Fibroblast of lung (primary cell): ENCODE measurements at regions not wholly inside any gene's neighbourhood (a gene's known extent, or its start where the extent isn't known, plus 50 kb on each side); places are given as distances from the start of the nearest gene placed in this dataset.

Experiments used
- DNase-seq, 2 donors: peaks; one replicate each; pipeline versions ENCODE4 v3.0.0 to v3.0.0-alpha.2; 2010; ENCODE audit warnings: low read depth in 2 of 2
- H2AFZ ChIP-seq: 2 replicates; pipeline ENCODE4 v1.5.1; 2012; ENCODE audit warnings: low read length, control low read depth, inconsistent platforms
- H3K27ac ChIP-seq: 2 replicates; pipeline ENCODE4 v1.5.1; 2011; ENCODE audit warnings: low read length, control low read depth; ENCODE audit not compliant: insufficient read depth
- H3K27me3 ChIP-seq: 2 replicates; pipeline ENCODE4 v1.5.1; 2011; ENCODE audit warnings: mild to moderate bottlenecking, low read length; ENCODE audit not compliant: control insufficient read depth, insufficient read depth
- H3K36me3 ChIP-seq: 2 replicates; pipeline ENCODE4 v1.5.1; 2011; ENCODE audit warnings: low read length; ENCODE audit not compliant: control insufficient read depth, insufficient read depth
- H3K4me1 ChIP-seq: 2 replicates; pipeline ENCODE4 v1.5.1; 2011; ENCODE audit warnings: low read length; ENCODE audit not compliant: control insufficient read depth, insufficient read depth; ENCODE audit errors: extremely low read depth
- H3K4me2 ChIP-seq: 2 replicates; pipeline ENCODE4 v1.5.1; 2011; ENCODE audit warnings: low read length, control low read depth; ENCODE audit not compliant: insufficient read depth; ENCODE audit errors: extremely low read depth
- H3K4me3 ChIP-seq, 4 experiments: fragments of 200-600 bp in 1 of 4; sonication (generic) in 1 of 4; replicated peaks in 1 of 4; 2 replicates each; pipeline ENCODE4 v1.5.1; 2011 to 2016; ENCODE audit warnings: low read length in 4 of 4, low read depth in 3 of 4, mild to moderate bottlenecking in 3 of 4, control low read depth in 2 of 4, inconsistent platforms in 1 of 4, mixed read lengths in 1 of 4; ENCODE audit not compliant: insufficient read depth in 1 of 4; ENCODE audit errors: control extremely low read depth in 1 of 4
- H3K79me2 ChIP-seq: 2 replicates; pipeline ENCODE4 v1.5.1; 2012; ENCODE audit warnings: mild to moderate bottlenecking, low read length, inconsistent platforms; ENCODE audit not compliant: control insufficient read depth, insufficient read depth
- H3K9ac ChIP-seq: 2 replicates; pipeline ENCODE4 v1.5.1; 2011; ENCODE audit warnings: mild to moderate bottlenecking, low read length, control low read depth; ENCODE audit not compliant: insufficient read depth
- H3K9me3 ChIP-seq: 2 replicates; pipeline ENCODE4 v1.5.1; 2012; ENCODE audit warnings: low read depth, low read length; ENCODE audit not compliant: control insufficient read depth, insufficient read depth
- H4K20me1 ChIP-seq: 2 replicates; pipeline ENCODE4 v1.5.1; 2011; ENCODE audit warnings: low read length; ENCODE audit not compliant: control insufficient read depth, insufficient read depth; ENCODE audit errors: extremely low read depth
- EZH2 ChIP-seq: IDR thresholded peaks from 2 replicates; pipeline ENCODE4 v1.5.1; 2012; ENCODE audit warnings: low read length, control low read depth, mild to moderate bottlenecking; ENCODE audit errors: missing control alignments
- TF ChIP-seq, protein P1 (sequence below), 2 donors: IDR thresholded peaks in 1 of 2; conservative IDR thresholded peaks in 1 of 2; 1 replicate in 1 of 2; 2 replicates in 1 of 2; pipeline ENCODE4 v1.5.1; 2011 to 2012; ENCODE audit warnings: low read length in 2 of 2, control low read depth in 1 of 2, inconsistent platforms in 1 of 2, low read depth in 1 of 2, mild to moderate bottlenecking in 1 of 2

DNA sequence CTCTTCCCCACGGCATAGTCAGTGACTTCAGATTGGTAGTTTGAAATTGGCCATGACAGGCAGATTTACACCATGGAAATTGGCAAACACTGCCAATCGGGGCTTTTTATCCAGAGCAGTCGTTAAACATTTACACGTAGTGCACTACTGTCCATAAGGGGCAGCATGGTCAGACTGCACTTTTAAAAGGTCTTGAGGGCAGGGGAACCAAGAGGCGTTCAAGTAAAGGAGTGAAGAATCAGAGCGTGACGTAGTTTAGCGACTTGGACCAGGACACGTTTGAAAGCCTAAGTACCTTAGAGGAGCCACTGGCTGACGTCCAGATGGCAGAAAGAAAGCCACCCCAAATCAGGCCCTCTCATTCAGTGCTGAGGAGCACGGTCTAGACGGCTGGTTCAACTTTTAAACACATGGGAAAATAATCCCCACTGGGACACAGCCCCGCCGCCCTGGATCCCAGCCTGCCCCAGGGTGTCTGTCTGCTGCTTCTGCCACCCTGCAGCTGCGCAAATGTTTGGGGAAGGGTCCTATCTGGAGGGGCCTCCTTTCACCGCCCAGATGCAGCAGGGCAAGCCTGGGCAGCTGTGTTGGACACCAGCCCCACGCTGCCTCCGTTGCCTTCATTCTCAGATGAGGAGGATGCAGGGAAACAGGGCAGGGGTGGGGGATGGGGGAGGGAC lies 52.5 kb upstream of the PPP2R5C start:
- no peak for TF ChIP-seq EZH2
- TF ChIP-seq, protein P1, sequence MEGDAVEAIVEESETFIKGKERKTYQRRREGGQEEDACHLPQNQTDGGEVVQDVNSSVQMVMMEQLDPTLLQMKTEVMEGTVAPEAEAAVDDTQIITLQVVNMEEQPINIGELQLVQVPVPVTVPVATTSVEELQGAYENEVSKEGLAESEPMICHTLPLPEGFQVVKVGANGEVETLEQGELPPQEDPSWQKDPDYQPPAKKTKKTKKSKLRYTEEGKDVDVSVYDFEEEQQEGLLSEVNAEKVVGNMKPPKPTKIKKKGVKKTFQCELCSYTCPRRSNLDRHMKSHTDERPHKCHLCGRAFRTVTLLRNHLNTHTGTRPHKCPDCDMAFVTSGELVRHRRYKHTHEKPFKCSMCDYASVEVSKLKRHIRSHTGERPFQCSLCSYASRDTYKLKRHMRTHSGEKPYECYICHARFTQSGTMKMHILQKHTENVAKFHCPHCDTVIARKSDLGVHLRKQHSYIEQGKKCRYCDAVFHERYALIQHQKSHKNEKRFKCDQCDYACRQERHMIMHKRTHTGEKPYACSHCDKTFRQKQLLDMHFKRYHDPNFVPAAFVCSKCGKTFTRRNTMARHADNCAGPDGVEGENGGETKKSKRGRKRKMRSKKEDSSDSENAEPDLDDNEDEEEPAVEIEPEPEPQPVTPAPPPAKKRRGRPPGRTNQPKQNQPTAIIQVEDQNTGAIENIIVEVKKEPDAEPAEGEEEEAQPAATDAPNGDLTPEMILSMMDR (conservative IDR thresholded peaks at IDR 0.05 in 1 of 2, IDR thresholded peaks at IDR 0.05 in 1 of 2; ENCODE audit: low read depth in 1 of 2, low read length in 2 of 2), result no peak
- H3K27me3 ChIP-seq, result peaks cover 6% of the 10 kb centered on the region
- H3K27ac ChIP-seq, result no peak overlapping the region
- H3K4me2 ChIP-seq, result no peak overlapping the region
- no peak overlapping the region for H2AFZ ChIP-seq
- H4K20me1 ChIP-seq, result no peaks in the 10 kb centered on the region
- no peaks in the 10 kb centered on the region for H3K4me1 ChIP-seq
- no peak overlapping the region for H3K4me3 ChIP-seq
- H3K79me2 ChIP-seq, result no peaks in the 10 kb centered on the region
- DNase-seq, result no peak
- no peak overlapping the region for H3K9ac ChIP-seq
- H3K36me3 ChIP-seq, result no peaks in the 10 kb centered on the region
- no peaks in the 10 kb centered on the region for H3K9me3 ChIP-seq

DNA sequence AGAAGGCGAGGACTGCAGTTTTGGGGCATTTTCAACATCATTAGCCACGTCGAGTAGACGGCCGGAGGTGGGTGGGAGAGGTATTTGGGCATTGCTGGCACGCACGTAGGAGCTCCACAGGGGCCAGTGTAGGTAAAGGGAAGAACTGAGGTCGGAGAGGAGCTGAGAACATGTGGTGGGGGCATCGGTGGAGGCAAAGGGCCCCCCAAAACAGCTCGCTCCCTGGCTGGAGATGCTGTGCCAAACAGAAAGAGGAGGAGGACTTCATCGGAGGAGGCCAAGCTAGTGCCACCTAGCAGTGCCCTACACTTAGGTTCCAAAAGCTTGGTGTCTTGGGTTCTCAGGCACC lies 52.0 kb upstream of the PPP2R5C start:
- Histone ChIP-seq H3K4me3 (no peak overlapping the region), H3K27me3 (peaks cover 6% of the 10 kb centered on the region), H3K4me2 (no peak overlapping the region), H2AFZ (no peak overlapping the region), H3K27ac (no peak overlapping the region), H3K36me3 (no peaks in the 10 kb centered on the region), H3K79me2 (no peaks in the 10 kb centered on the region), H3K4me1 (no peaks in the 10 kb centered on the region), H3K9ac (no peak overlapping the region), H4K20me1 (no peaks in the 10 kb centered on the region), H3K9me3 (no peaks in the 10 kb centered on the region)
- TF ChIP-seq, protein P1 (conservative IDR thresholded peaks at IDR 0.05 in 1 of 2, IDR thresholded peaks at IDR 0.05 in 1 of 2; ENCODE audit: low read depth in 1 of 2, low read length in 2 of 2), result no peak
- no peak for TF ChIP-seq EZH2
- no peak for DNase-seq

DNA sequence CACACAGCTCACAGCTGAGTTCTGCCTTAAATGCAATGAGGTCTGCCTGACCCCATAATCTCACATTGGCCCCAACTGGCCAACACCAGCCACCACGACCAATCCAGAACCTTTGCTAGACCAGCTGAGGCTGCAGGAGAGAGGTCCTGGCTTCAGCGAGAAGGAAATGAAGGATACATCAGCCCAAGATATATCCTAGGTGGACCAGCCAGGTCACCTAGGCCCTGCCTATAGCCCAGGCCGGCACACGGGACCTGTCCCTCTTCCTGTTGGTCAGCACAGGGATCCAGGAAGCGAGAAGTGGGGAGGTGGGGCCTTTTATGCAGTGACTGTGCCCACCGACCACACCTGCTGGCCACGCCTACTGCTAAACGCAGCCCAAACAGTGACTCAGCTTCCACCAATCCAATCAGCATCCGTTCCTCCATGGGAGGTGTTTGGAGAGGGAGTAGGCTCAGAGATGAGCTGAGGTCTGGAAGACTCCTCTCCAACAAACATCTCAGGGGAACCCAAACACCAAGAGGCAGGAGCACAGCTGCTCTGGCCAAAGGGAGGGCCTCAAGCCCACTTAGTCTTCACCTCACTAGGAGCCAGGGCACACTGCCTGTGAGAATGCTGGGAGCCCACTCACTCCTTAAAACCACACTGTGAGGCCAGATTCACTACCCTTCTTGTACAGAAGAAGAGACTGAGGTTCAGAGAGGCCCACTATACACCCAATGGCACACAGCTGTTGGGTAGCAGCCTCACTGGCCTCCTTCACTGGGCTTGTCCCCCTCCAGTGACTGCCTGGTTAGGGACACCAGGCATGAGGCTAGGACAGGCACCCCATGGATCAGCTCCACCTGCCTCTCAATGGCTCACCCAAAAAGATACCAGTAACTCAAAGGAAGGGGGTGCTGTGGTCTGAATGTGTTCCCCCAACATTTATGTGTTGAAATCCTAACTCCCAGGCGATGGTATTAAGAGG lies 51.3 kb upstream of the PPP2R5C start:
- Histone ChIP-seq H3K9ac (no peak overlapping the region), H3K4me2 (no peak overlapping the region), H3K27me3 (peaks cover 6% of the 10 kb centered on the region), H3K27ac (no peak overlapping the region), H3K4me1 (no peaks in the 10 kb centered on the region), H3K79me2 (no peaks in the 10 kb centered on the region), H3K4me3 (no peak overlapping the region), H4K20me1 (no peaks in the 10 kb centered on the region), H3K36me3 (no peaks in the 10 kb centered on the region), H2AFZ (no peak overlapping the region), H3K9me3 (no peaks in the 10 kb centered on the region)
- no peak for DNase-seq
- TF ChIP-seq, protein P1 (conservative IDR thresholded peaks at IDR 0.05 in 1 of 2, IDR thresholded peaks at IDR 0.05 in 1 of 2; ENCODE audit: low read depth in 1 of 2, low read length in 2 of 2), result no peak
- TF ChIP-seq EZH2, result no peak
